Loucy (cell line): ENCODE measurements at regions not wholly inside any gene's neighbourhood (a gene's known extent, or its start where the extent isn't known, plus 50 kb on each side); places are given as distances from the start of the nearest gene placed in this dataset.

ENCODE experiments used
- H2AFZ ChIP-seq: fragments of 200-600 bp; sonication (generic); 2 replicates; pipeline ENCODE4 v1.6.0; 2016; ENCODE audit warnings: antibody characterized with exemption, mild to moderate bottlenecking, low read length, moderate library complexity
- H3F3A ChIP-seq: fragments of 200-600 bp; 2 replicates; pipeline ENCODE4 v1.6.0; 2016; ENCODE audit warnings: antibody characterized with exemption, low read depth, mild to moderate bottlenecking
- H3K27me3 ChIP-seq: fragments of 200-600 bp; sonication (generic); 2 replicates; pipeline ENCODE4 v1.6.1; 2014; ENCODE audit warnings: low read length, mild to moderate bottlenecking; ENCODE audit not compliant: insufficient read depth, poor library complexity, severe bottlenecking
- H3K36me3 ChIP-seq: fragments of 200-600 bp; sonication (generic); 2 replicates; pipeline ENCODE4 v1.6.1; 2016; ENCODE audit warnings: low read length; ENCODE audit not compliant: insufficient read depth
- H3K4me1 ChIP-seq: fragments of 200-600 bp; sonication (generic); 2 replicates; pipeline ENCODE4 v1.5.1; 2014; ENCODE audit warnings: low read length, mild to moderate bottlenecking; ENCODE audit not compliant: insufficient read depth, poor library complexity, severe bottlenecking
- H3K4me2 ChIP-seq: fragments of 200-600 bp; sonication (generic); 2 replicates; pipeline ENCODE4 v1.6.0; 2014; ENCODE audit warnings: antibody characterized with exemption, low read length, low read depth, mild to moderate bottlenecking; ENCODE audit not compliant: poor library complexity, severe bottlenecking
- H3K4me3 ChIP-seq: fragments of 200-600 bp; sonication (generic); 2 replicates; pipeline ENCODE4 v1.5.1; 2014; ENCODE audit warnings: low read length, mild to moderate bottlenecking, mixed read lengths; ENCODE audit not compliant: poor library complexity, severe bottlenecking
- H3K79me2 ChIP-seq: fragments of 200-600 bp; sonication (generic); 2 replicates; pipeline ENCODE4 v1.6.1; 2014; ENCODE audit warnings: low read length; ENCODE audit not compliant: insufficient read depth
- H3K9ac ChIP-seq: fragments of 200-600 bp; sonication (generic); 2 replicates; pipeline ENCODE4 v1.6.0; 2014; ENCODE audit warnings: mild to moderate bottlenecking, low read depth, low read length, moderate library complexity; ENCODE audit not compliant: poor library complexity, severe bottlenecking
- H3K9me2 ChIP-seq: fragments of 200-600 bp; sonication (generic); replicated peaks from 2 replicates; pipeline ENCODE4 v1.6.1; 2016; ENCODE audit warnings: low read depth, low read length, mixed read lengths
- H3K9me3 ChIP-seq: fragments of 200-600 bp; sonication (generic); 2 replicates; pipeline ENCODE4 v1.6.1; 2014; ENCODE audit warnings: mild to moderate bottlenecking, antibody characterized with exemption, low read length, low read depth; ENCODE audit not compliant: insufficient read depth
- H4K20me1 ChIP-seq: fragments of 200-600 bp; sonication (generic); 2 replicates; pipeline ENCODE4 v1.6.0; 2014; ENCODE audit warnings: antibody characterized with exemption, low read length, mild to moderate bottlenecking; ENCODE audit not compliant: insufficient read depth, poor library complexity, severe bottlenecking
- CTCF ChIP-seq: fragments of 200-600 bp; sonication (generic); conservative IDR thresholded peaks from 2 replicates; pipeline ENCODE4 v1.5.1; 2014; ENCODE audit warnings: mild to moderate bottlenecking, antibody characterized with exemption, low read length
- EZH2phosphoT487 ChIP-seq: fragments of 200-600 bp; IDR thresholded peaks from 2 replicates; pipeline ENCODE4 v1.6.1; 2018; ENCODE audit warnings: antibody characterized with exemption, mild to moderate bottlenecking, moderate library complexity, borderline replicate concordance

- no peaks in the 10 kb centered on the region for H3K4me1 ChIP-seq
- H3F3A ChIP-seq: no peaks in the 10 kb centered on the region
- H3K9ac ChIP-seq: no peak overlapping the region
- H3K36me3 ChIP-seq: no peaks in the 10 kb centered on the region
- no peaks in the 10 kb centered on the region for H3K27me3 ChIP-seq
- no peak overlapping the region for H3K4me2 ChIP-seq
- H2AFZ ChIP-seq: no peak overlapping the region
- H3K9me2 ChIP-seq: no peaks in the 10 kb centered on the region
- H3K4me3 ChIP-seq: no peak overlapping the region
- H3K79me2 ChIP-seq: no peaks in the 10 kb centered on the region
- no peaks in the 10 kb centered on the region for H3K9me3 ChIP-seq
- no peaks in the 10 kb centered on the region for H4K20me1 ChIP-seq
- TF ChIP-seq EZH2phosphoT487: no peak
- no peak for TF ChIP-seq CTCF
Measured at GRCh38 chr6:19660123-19660910, 176.9 kb upstream of the ID4 start.

GRCh38 chr6:19662911-19663310 is 174.3 kb upstream of the ID4 start:
- H3K27me3 ChIP-seq: no peaks in the 10 kb centered on the region
- H3K9ac ChIP-seq: no peak overlapping the region
- H2AFZ ChIP-seq: no peak overlapping the region
- no peaks in the 10 kb centered on the region for H3K4me1 ChIP-seq
- TF ChIP-seq EZH2phosphoT487: no peak
- no peak for TF ChIP-seq CTCF
- H3K79me2 ChIP-seq: no peaks in the 10 kb centered on the region
- no peaks in the 10 kb centered on the region for H4K20me1 ChIP-seq
- H3K4me2 ChIP-seq: no peak overlapping the region
- H3K9me3 ChIP-seq: no peaks in the 10 kb centered on the region
- H3F3A ChIP-seq: no peaks in the 10 kb centered on the region
- H3K9me2 ChIP-seq: no peaks in the 10 kb centered on the region
- H3K4me3 ChIP-seq: no peak overlapping the region
- H3K36me3 ChIP-seq: no peaks in the 10 kb centered on the region

GRCh38 chr6:19663479-19663878 is 173.7 kb upstream of the ID4 start:
- Histone ChIP-seq H3K79me2 (no peaks in the 10 kb centered on the region), H3K36me3 (no peaks in the 10 kb centered on the region), H2AFZ (no peak overlapping the region), H3F3A (no peaks in the 10 kb centered on the region), H3K4me1 (no peaks in the 10 kb centered on the region), H3K4me3 (no peak overlapping the region), H3K4me2 (no peak overlapping the region), H3K9me2 (no peaks in the 10 kb centered on the region), H3K9ac (no peak overlapping the region), H3K27me3 (no peaks in the 10 kb centered on the region), H4K20me1 (no peaks in the 10 kb centered on the region), H3K9me3 (no peaks in the 10 kb centered on the region)
- TF ChIP-seq EZH2phosphoT487 (no peak), CTCF (no peak)
